BJ (cell line): ENCODE measurements at regions not wholly inside any gene's neighbourhood (a gene's known extent, or its start where the extent isn't known, plus 50 kb on each side); places are given as distances from the start of the nearest gene placed in this dataset.
"Not testable (repeated sequence)": the region's sequence is repeated elsewhere in the genome, so short reads cannot be mapped to it uniquely, and the experiment has no call there.

ENCODE experiments used
- CTCF ChIA-PET: fragments of 350-600 bp; formaldehyde crosslinking; extraction: SDS; loops from one replicate; lab custom pipeline; 2021; ENCODE audit warnings: antibody characterized with exemption, inconsistent platforms; lab: Yijun Ruan, JAX
- POLR2A ChIA-PET: fragments of 300-600 bp; sonication (Branson Sonifier 250); formaldehyde crosslinking; extraction: SDS; loops from one replicate; lab custom pipeline; 2021; ENCODE audit warnings: antibody characterized with exemption; lab: Charles Lee
- DNase-seq: peaks from one replicate; pipeline ENCODE4 v3.0.0-alpha.2; 2011; ENCODE audit warnings: low read depth
- H3K27me3 ChIP-seq: 2 replicates; pipeline ENCODE4 v1.6.0; 2011; ENCODE audit warnings: low read length; ENCODE audit not compliant: control insufficient read depth, insufficient read depth
- H3K36me3 ChIP-seq: 2 replicates; pipeline ENCODE4 v1.5.1; 2011; ENCODE audit warnings: low read length; ENCODE audit not compliant: control insufficient read depth, insufficient read depth
- H3K4me3 ChIP-seq: 2 replicates; pipeline ENCODE4 v1.5.1; 2011; ENCODE audit warnings: low read depth, mild to moderate bottlenecking, control low read depth, low read length
- TF ChIP-seq, protein P1 (sequence below): IDR thresholded peaks from 2 replicates; pipeline ENCODE4 v1.5.1; 2011; ENCODE audit warnings: low read depth, mild to moderate bottlenecking, control low read depth, inconsistent platforms, low read length, moderate library complexity; ENCODE audit not compliant: insufficient read depth

DNA sequence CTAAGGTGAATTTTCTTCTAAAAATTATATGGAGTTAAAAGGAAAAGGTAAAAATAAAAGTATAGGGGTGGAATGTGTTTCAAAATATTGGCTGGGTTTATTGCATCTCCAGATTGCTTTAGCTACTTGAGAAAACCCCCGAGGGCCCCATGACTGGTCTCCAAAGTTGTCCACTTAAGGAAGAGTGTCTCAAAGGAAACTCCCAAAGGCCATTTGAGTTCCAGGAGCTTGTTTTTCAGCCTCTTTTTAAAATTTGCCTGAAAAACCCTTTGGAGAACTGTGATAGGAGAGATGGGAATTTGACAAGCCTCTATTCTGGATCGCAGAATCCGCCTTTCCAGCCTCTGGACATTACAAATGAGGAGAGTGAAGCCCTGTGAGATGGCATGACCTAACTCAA is 225.6 kb downstream of the ZNF326 start:
- H3K4me3 ChIP-seq, result no peak overlapping the region
- POLR2A ChIA-PET, result no interaction called here
- H3K36me3 ChIP-seq, result no peaks in the 10 kb centered on the region
- CTCF ChIA-PET, result no interaction called here
- TF ChIP-seq, protein P1, sequence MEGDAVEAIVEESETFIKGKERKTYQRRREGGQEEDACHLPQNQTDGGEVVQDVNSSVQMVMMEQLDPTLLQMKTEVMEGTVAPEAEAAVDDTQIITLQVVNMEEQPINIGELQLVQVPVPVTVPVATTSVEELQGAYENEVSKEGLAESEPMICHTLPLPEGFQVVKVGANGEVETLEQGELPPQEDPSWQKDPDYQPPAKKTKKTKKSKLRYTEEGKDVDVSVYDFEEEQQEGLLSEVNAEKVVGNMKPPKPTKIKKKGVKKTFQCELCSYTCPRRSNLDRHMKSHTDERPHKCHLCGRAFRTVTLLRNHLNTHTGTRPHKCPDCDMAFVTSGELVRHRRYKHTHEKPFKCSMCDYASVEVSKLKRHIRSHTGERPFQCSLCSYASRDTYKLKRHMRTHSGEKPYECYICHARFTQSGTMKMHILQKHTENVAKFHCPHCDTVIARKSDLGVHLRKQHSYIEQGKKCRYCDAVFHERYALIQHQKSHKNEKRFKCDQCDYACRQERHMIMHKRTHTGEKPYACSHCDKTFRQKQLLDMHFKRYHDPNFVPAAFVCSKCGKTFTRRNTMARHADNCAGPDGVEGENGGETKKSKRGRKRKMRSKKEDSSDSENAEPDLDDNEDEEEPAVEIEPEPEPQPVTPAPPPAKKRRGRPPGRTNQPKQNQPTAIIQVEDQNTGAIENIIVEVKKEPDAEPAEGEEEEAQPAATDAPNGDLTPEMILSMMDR, result no peak
- no peaks in the 10 kb centered on the region for H3K27me3 ChIP-seq
- no peak for DNase-seq

DNA sequence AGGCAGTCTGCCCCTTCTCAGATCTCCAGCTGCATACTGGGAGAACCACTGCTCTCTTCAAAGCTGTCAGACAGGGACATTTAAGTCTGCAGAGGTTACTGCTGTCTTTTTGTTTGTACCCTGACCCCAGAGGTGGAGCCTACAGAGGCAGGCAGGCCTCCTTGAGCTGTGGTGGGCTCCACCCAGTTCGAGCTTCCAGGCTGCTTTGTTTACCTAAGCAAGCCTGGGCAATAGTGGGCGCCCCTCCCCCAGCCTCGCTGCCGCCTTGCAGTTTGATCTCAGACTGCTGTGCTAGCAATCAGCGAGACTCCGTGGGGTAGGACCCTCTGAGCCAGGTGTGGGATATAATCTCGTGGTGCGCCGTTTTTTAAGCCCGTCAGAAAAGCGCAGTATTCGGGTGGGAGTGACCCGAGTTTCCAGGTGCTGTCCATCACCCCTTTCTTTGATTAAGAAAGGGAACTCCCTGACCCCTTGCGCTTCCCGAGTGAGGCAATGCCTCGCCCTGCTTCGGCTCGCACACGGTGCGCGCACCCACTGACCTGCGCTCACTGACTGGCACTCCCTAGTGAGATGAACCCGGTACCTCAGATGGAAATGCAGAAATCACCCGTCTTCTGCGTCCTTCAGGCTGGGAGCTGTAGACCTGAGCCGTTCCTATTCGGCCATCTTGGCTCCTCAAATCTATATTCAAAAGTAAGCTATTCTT is 224.4 kb downstream of the ZNF326 start:
- CTCF ChIA-PET, result not testable (repeated sequence)

DNA sequence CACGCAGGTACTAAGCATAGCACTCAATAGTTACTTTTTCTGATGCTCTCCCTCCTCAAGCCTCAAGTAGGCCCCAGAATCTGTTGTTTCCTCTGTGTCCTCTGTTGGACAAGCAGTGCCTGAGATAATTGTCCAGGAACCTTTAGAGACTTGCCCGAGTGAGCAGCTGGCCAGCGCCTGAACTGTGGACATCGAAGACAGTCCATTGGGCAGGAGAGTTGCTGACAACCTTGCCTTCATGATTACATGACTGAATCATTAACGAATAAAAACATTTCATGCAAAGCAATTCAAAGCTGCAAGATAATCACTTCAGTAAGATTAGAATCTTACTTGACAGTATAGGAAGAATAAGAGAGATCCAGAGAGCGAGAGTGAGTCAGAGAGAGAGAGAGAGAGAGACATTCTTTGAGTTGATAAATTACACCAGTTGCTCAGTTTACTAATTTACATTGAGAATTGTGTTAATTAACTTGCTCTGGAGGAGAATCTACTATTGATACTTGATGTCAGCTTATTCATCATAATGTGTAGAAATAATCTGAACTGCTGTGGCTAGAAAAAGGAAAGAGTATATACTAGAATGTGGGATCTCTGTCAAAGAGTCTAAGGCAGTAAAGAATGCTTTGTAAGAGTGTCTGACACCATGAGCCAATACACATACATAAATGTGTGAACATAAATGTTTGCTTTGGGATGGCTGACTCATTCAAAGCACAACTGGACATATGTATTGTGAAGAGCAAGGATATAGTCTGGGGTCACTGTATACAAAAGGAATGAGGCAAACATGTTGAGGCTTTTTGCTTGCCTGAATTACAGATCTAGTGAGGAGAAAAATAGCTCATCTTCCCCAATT is 216.0 kb downstream of the ZNF326 start:
- TF ChIP-seq, protein P1, result no peak
- DNase-seq, result no peak
- CTCF ChIA-PET, result no interaction called here
- POLR2A ChIA-PET, result no interaction called here
- no peaks in the 10 kb centered on the region; the same call in 1 of the 2 replicates for H3K27me3 ChIP-seq
- H3K36me3 ChIP-seq, result no peaks in the 10 kb centered on the region
- H3K4me3 ChIP-seq, result no peak overlapping the region

More for the DNA sequence above, 224.4 kb downstream of the ZNF326 start:
- H3K27me3 ChIP-seq, DNase-seq, POLR2A ChIA-PET, H3K36me3 ChIP-seq, H3K4me3 ChIP-seq: not testable (repeated sequence)

DNA sequence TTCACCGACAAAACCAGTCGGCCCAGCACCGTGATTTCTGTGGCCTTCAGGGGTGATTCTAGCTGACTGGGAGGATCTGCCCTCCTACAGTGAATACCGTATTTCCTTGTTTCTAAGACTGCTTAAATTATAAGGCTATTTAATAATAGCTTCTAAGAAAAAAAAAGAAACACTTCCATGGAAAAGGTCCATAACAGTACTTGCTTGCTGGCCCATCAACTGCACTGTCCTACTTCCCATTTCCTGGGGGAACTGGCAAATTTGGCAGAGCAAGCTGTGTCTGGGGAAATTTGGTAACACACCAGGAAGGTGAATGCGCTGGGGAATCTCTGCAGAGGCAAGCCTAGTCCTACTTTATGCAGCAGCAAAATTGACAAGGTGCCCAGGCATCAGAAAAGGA is 214.0 kb downstream of the ZNF326 start:
- H3K4me3 ChIP-seq, result no peak overlapping the region
- H3K36me3 ChIP-seq, result no peaks in the 10 kb centered on the region
- no peaks in the 10 kb centered on the region; the same call in 1 of the 2 replicates for H3K27me3 ChIP-seq
- CTCF ChIA-PET, result no interaction called here
- POLR2A ChIA-PET, result no interaction called here
- TF ChIP-seq, protein P1, result no peak
- DNase-seq, result no peak

DNA sequence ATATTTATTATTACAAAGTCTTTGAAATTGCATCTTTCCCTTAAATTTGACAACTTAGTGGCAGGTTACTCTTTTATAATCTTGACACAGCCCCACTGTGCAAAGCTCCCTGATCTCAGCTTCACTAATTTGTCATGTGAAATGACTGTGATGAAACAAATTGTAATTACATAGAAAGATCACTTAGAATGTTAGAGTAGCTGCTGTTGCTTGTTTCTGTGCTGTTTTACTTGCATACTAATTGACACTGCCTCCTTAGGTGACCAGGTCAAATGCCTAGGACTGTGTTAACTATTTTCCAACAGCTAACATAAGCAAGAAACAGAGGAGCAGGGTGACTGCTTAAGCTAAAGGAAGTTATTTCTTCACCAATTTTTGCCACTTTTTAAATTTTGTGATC is 211.3 kb downstream of the ZNF326 start:
- Histone ChIP-seq H3K36me3 (no peaks in the 10 kb centered on the region), H3K27me3 (no peaks in the 10 kb centered on the region; the same call in 1 of the 2 replicates), H3K4me3 (no peak overlapping the region)
- no peak for DNase-seq
- ChIA-PET POLR2A (no interaction called here), CTCF (no interaction called here)
- TF ChIP-seq, protein P1, result no peak
